OCI-LY3 (cell line): ENCODE measurements at regions not wholly inside any gene's neighbourhood (a gene's known extent, or its start where the extent isn't known, plus 50 kb on each side); places are given as distances from the start of the nearest gene placed in this dataset.
"Not testable (repeated sequence)": the region's sequence is repeated elsewhere in the genome, so short reads cannot be mapped to it uniquely, and the experiment has no call there.

Source experiments
- H2AFZ ChIP-seq: fragments of 200-600, 300-600 bp; shearing (Covaris generic); 2 replicates; pipeline ENCODE4 v1.6.0; 2014; ENCODE audit warnings: antibody characterized with exemption, low read depth, low read length
- H3K27ac ChIP-seq: fragments of 200-600, 300-600 bp; sonication (generic); 2 replicates; pipeline ENCODE4 v1.5.1; 2014; ENCODE audit warnings: mild to moderate bottlenecking, low read length, moderate library complexity, mixed read lengths
- H3K27me3 ChIP-seq: fragments of 200-600, 300-600 bp; sonication (generic); 2 replicates; pipeline ENCODE4 v1.6.1; 2014; ENCODE audit warnings: low read depth, low read length, mixed read lengths
- H3K36me3 ChIP-seq: fragments of 200-600, 300-600 bp; sonication (generic); replicated peaks from 2 replicates; pipeline ENCODE3; 2014; ENCODE audit warnings: low read depth, low read length, mixed read lengths
- H3K4me1 ChIP-seq: fragments of 300-600, 200-600 bp; sonication (generic); 2 replicates; pipeline ENCODE4 v1.6.1; 2014; ENCODE audit warnings: low read length, mixed read lengths
- H3K4me2 ChIP-seq: fragments of 200-600, 300-600 bp; sonication (generic); 2 replicates; pipeline ENCODE4 v1.6.1; 2014; ENCODE audit warnings: low read length, mixed read lengths
- H3K4me3 ChIP-seq: fragments of 300-600, 200-600 bp; sonication (generic); 2 replicates; pipeline ENCODE4 v1.5.1; 2014; ENCODE audit warnings: antibody characterized with exemption, mild to moderate bottlenecking, low read length, moderate library complexity
- H3K79me2 ChIP-seq: fragments of 300-600, 200-600 bp; shearing (Covaris generic); 2 replicates; pipeline ENCODE4 v1.6.1; 2014; ENCODE audit warnings: mild to moderate bottlenecking, low read length, mixed read lengths
- H3K9ac ChIP-seq: fragments of 300-600, 200-600 bp; shearing (Covaris generic); 2 replicates; pipeline ENCODE4 v1.6.0; 2014; ENCODE audit warnings: mild to moderate bottlenecking, low read length, moderate library complexity
- H3K9me3 ChIP-seq: fragments of 200-600, 300-600 bp; shearing (Covaris generic); 2 replicates; pipeline ENCODE4 v1.6.1; 2014; ENCODE audit warnings: low read length, mixed read lengths; ENCODE audit not compliant: insufficient read depth
- H4K20me1 ChIP-seq: fragments of 200-600, 300-600 bp; sonication (generic); 2 replicates; pipeline ENCODE4 v1.6.1; 2016; ENCODE audit warnings: low read length, mixed read lengths; ENCODE audit not compliant: insufficient read depth
- CTCF ChIP-seq: fragments of 200-600, 300-600 bp; sonication (generic); IDR thresholded peaks from 2 replicates; pipeline ENCODE4 v1.5.1; 2014; ENCODE audit warnings: antibody characterized with exemption, low read length, low read depth
- EZH2phosphoT487 ChIP-seq: fragments of 200-600 bp; shearing (Covaris generic); IDR thresholded peaks from 2 replicates; pipeline ENCODE4 v1.6.1; 2018; ENCODE audit warnings: antibody characterized with exemption, mixed run types, low read depth

- H3K9me3 ChIP-seq: no peaks in the 10 kb centered on the region
- H3K79me2 ChIP-seq: no peaks in the 10 kb centered on the region
- no peaks in the 10 kb centered on the region for H3K4me1 ChIP-seq
- no peaks in the 10 kb centered on the region for H4K20me1 ChIP-seq
- TF ChIP-seq CTCF (no peak), EZH2phosphoT487 (no peak)
- H2AFZ ChIP-seq: no peak overlapping the region
- H3K27me3 ChIP-seq: no peaks in the 10 kb centered on the region
- no peak overlapping the region for H3K27ac ChIP-seq
- H3K36me3 ChIP-seq: no peaks in the 10 kb centered on the region
- no peak overlapping the region for H3K4me3 ChIP-seq
- no peak overlapping the region for H3K4me2 ChIP-seq
- no peak overlapping the region for H3K9ac ChIP-seq
These were observed 586.0 kb downstream of the FLRT2 start for GRCh38 chr14:86115972-86116371.

- not testable (repeated sequence) for H3K9me3 ChIP-seq, H4K20me1 ChIP-seq, H3K36me3 ChIP-seq, H2AFZ ChIP-seq, H3K9ac ChIP-seq, H3K27me3 ChIP-seq, H3K4me3 ChIP-seq, H3K27ac ChIP-seq, H3K4me2 ChIP-seq, H3K79me2 ChIP-seq, H3K4me1 ChIP-seq
These were observed 580.9 kb downstream of the FLRT2 start for GRCh38 chr14:86110871-86111270.

- no peaks in the 10 kb centered on the region for H3K9me3 ChIP-seq
- no peak overlapping the region for H3K4me2 ChIP-seq
- no peaks in the 10 kb centered on the region for H3K79me2 ChIP-seq
- no peaks in the 10 kb centered on the region for H3K36me3 ChIP-seq
- no peaks in the 10 kb centered on the region for H4K20me1 ChIP-seq
- H2AFZ ChIP-seq: no peak overlapping the region
- H3K4me3 ChIP-seq: no peak overlapping the region
- H3K27ac ChIP-seq: no peak overlapping the region
- H3K27me3 ChIP-seq: no peaks in the 10 kb centered on the region
- no peak for TF ChIP-seq EZH2phosphoT487
- no peak overlapping the region for H3K9ac ChIP-seq
- no peaks in the 10 kb centered on the region for H3K4me1 ChIP-seq
These were observed 574.8 kb downstream of the FLRT2 start for GRCh38 chr14:86104691-86105265.

- Histone ChIP-seq H3K4me2 (no peak overlapping the region), H3K9ac (no peak overlapping the region), H3K27me3 (no peaks in the 10 kb centered on the region), H3K9me3 (no peaks in the 10 kb centered on the region), H2AFZ (no peak overlapping the region), H3K79me2 (no peaks in the 10 kb centered on the region), H3K27ac (no peak overlapping the region), H3K36me3 (no peaks in the 10 kb centered on the region), H3K4me3 (no peak overlapping the region), H4K20me1 (no peaks in the 10 kb centered on the region), H3K4me1 (no peaks in the 10 kb centered on the region)
- TF ChIP-seq CTCF: no peak
- TF ChIP-seq EZH2phosphoT487: no peak
These were observed 564.6 kb downstream of the FLRT2 start for GRCh38 chr14:86094512-86094911.

- Histone ChIP-seq H3K79me2 (no peaks in the 10 kb centered on the region), H3K4me3 (no peak overlapping the region), H3K9me3 (no peaks in the 10 kb centered on the region), H3K36me3 (no peaks in the 10 kb centered on the region), H2AFZ (no peak overlapping the region), H3K4me1 (no peaks in the 10 kb centered on the region), H3K4me2 (no peak overlapping the region), H3K27ac (no peak overlapping the region), H4K20me1 (no peaks in the 10 kb centered on the region), H3K27me3 (no peaks in the 10 kb centered on the region), H3K9ac (no peak overlapping the region)
- TF ChIP-seq EZH2phosphoT487 (no peak), CTCF (no peak)
These were observed 561.9 kb downstream of the FLRT2 start for GRCh38 chr14:86091811-86092210.
